Neural cell (in vitro differentiated cells): ENCODE measurements at regions not wholly inside any gene's neighbourhood (a gene's known extent, or its start where the extent isn't known, plus 50 kb on each side); places are given as distances from the start of the nearest gene placed in this dataset.

Experiments
- H2AFZ ChIP-seq: fragments of 200-600, 300-800 bp; sonication (generic), shearing (Covaris generic); 2 replicates; pipeline ENCODE4 v1.6.0; 2014; ENCODE audit warnings: low read depth, mild to moderate bottlenecking, antibody characterized with exemption, low read length, moderate library complexity
- H3F3A ChIP-seq: fragments of 200-600 bp; shearing (Covaris generic); 2 replicates; pipeline ENCODE4 v1.6.1; 2016; ENCODE audit warnings: mild to moderate bottlenecking, moderate library complexity, mixed read lengths, antibody characterized with exemption, low read length; ENCODE audit not compliant: insufficient read depth, poor library complexity, severe bottlenecking
- H3K27ac ChIP-seq: fragments of 200-600, 300-800 bp; sonication (generic), shearing (Covaris generic); 2 replicates; pipeline ENCODE4 v1.5.1; 2014; ENCODE audit warnings: mild to moderate bottlenecking, low read length, moderate library complexity
- H3K27me3 ChIP-seq: fragments of 300-800, 200-600 bp; sonication (generic), shearing (Covaris generic); 2 replicates; pipeline ENCODE4 v1.6.0; 2014; ENCODE audit warnings: mild to moderate bottlenecking, low read depth, low read length, moderate library complexity; ENCODE audit not compliant: insufficient read depth
- H3K36me3 ChIP-seq: fragments of 300-800, 200-600 bp; sonication (generic), shearing (Covaris generic); 2 replicates; pipeline ENCODE4 v1.5.1; 2014; ENCODE audit warnings: mild to moderate bottlenecking, antibody characterized with exemption, low read length, moderate library complexity; ENCODE audit not compliant: insufficient read depth
- H3K4me2 ChIP-seq: fragments of 300-800, 200-600 bp; sonication (generic), shearing (Covaris generic); 2 replicates; pipeline ENCODE4 v1.6.0; 2014; ENCODE audit warnings: mild to moderate bottlenecking, low read length
- H3K4me3 ChIP-seq: fragments of 300-800, 200-600 bp; sonication (generic), shearing (Covaris generic); 2 replicates; pipeline ENCODE4 v1.5.1; 2014; ENCODE audit warnings: mild to moderate bottlenecking, low read length, moderate library complexity
- H3K79me2 ChIP-seq: fragments of 200-600 bp; shearing (Covaris generic); replicated peaks from 2 replicates; pipeline ENCODE4 v1.6.0; 2014; ENCODE audit warnings: mild to moderate bottlenecking, low read length, moderate library complexity; ENCODE audit not compliant: insufficient read depth
- H3K9ac ChIP-seq: fragments of 300-800, 200-600 bp; sonication (generic), shearing (Covaris generic); 2 replicates; pipeline ENCODE4 v1.6.1; 2016; ENCODE audit warnings: mild to moderate bottlenecking, low read length, mixed read lengths
- H3K9me2 ChIP-seq: fragments of 200-600 bp; shearing (Covaris generic); 2 replicates; pipeline ENCODE4 v1.6.1; 2016; ENCODE audit warnings: mild to moderate bottlenecking, low read length, mixed read lengths; ENCODE audit not compliant: insufficient read depth
- H3K9me3 ChIP-seq: fragments of 200-600, 300-800 bp; sonication (generic), shearing (Covaris generic); 2 replicates; pipeline ENCODE4 v1.6.1; 2016; ENCODE audit warnings: mild to moderate bottlenecking, mixed run types, low read length, moderate library complexity, mixed read lengths
- H4K20me1 ChIP-seq: fragments of 200-600 bp; shearing (Covaris generic); 2 replicates; pipeline ENCODE4 v1.6.1; 2016; ENCODE audit warnings: mild to moderate bottlenecking, mixed run types; ENCODE audit not compliant: insufficient read depth
- EP300 ChIP-seq: fragments of 450-650 bp; conservative IDR thresholded peaks from 2 replicates; pipeline ENCODE4 v1.6.1; 2014; ENCODE audit warnings: antibody characterized with exemption, mild to moderate bottlenecking, moderate library complexity; ENCODE audit not compliant: poor library complexity, severe bottlenecking
- EZH2 ChIP-seq: fragments of 200-600, 300-800 bp; shearing (Covaris generic), sonication (generic); IDR thresholded peaks from 2 replicates; pipeline ENCODE4 v1.6.1; 2014; ENCODE audit warnings: antibody characterized with exemption, low read length, borderline replicate concordance, mild to moderate bottlenecking; ENCODE audit not compliant: insufficient read depth, poor library complexity, severe bottlenecking
- MXI1 ChIP-seq: fragments of 450-650 bp; conservative IDR thresholded peaks from 2 replicates; pipeline ENCODE4 v1.6.1; 2014; ENCODE audit warnings: antibody characterized with exemption, mild to moderate bottlenecking; ENCODE audit not compliant: poor library complexity, severe bottlenecking
- POLR2AphosphoS5 ChIP-seq: IDR thresholded peaks from 2 replicates; pipeline ENCODE4 v1.6.1; 2012
- RAD21 ChIP-seq: fragments of 450-650 bp; conservative IDR thresholded peaks from 2 replicates; pipeline ENCODE4 v1.6.1; 2014; ENCODE audit warnings: antibody characterized with exemption, mild to moderate bottlenecking, moderate library complexity
- SMC3 ChIP-seq: fragments of 450-650 bp; conservative IDR thresholded peaks from 2 replicates; pipeline ENCODE4 v1.6.1; 2014; ENCODE audit warnings: antibody characterized with exemption, mild to moderate bottlenecking, moderate library complexity; ENCODE audit not compliant: poor library complexity
- TAF1 ChIP-seq: IDR thresholded peaks from 2 replicates; pipeline ENCODE4 v1.6.1; 2012; ENCODE audit warnings: low read depth
- TF ChIP-seq, protein P1 (sequence below): IDR thresholded peaks from 2 replicates; pipeline ENCODE4 v1.6.1; 2012; ENCODE audit warnings: borderline replicate concordance
- TF ChIP-seq, protein P2 (sequence below): fragments of 450-650 bp; IDR thresholded peaks from 2 replicates; pipeline ENCODE4 v1.5.1; 2014; ENCODE audit warnings: antibody characterized with exemption, mild to moderate bottlenecking, moderate library complexity; ENCODE audit not compliant: poor library complexity, severe bottlenecking

DNA sequence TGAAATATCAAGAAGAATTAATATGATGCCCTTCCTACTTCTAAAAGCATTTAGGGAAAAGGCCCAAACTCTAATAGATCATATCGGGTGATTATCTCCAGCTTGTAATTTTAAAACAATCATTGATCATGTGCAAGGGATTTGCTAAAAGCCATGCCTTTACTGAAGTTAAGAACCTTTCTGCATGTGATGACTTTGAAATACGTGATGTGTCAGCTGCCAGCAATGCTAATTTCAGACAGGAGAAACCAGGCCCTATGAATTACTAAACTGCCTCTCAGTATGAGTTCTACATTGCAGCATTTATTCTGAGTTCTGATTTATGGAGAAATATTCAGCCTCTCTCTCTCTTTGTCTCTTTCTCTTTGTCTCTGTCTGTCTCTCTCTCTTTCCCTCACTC, 203.6 kb upstream of the AKR1E2 start:
- H3K27ac ChIP-seq = peak overlapping the region; percentile 80

DNA sequence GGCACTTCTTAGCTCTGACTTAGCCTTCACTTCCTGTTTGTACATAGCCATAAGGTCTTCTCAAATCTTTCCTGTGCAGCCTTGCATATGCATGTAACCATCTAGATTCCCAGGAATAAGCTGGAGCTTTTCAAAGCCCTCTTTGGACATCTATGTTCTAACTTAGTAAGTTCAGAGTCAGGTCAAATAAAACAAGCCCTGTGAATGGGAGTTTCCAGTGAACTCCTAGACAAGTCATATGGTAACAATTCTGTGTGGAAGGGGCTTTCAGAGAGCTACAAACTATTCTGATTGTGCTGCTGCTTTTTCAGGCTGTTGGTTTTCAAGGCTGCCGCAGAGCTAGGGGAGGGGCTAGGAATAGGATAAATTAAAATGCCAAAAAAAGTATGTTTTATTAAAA, 208.4 kb upstream of the AKR1E2 start:
- Histone ChIP-seq H2AFZ (no peak overlapping the region), H3K9me3 (no peaks in the 10 kb centered on the region), H3K9ac (no peak overlapping the region), H4K20me1 (no peaks in the 10 kb centered on the region), H3K27me3 (no peaks in the 10 kb centered on the region), H3K9me2 (no peaks in the 10 kb centered on the region), H3K79me2 (no peaks in the 10 kb centered on the region), H3K27ac (no peak overlapping the region), H3F3A (no peaks in the 10 kb centered on the region), H3K4me3 (no peak overlapping the region), H3K36me3 (no peaks in the 10 kb centered on the region), H3K4me2 (no peak overlapping the region)
- TF ChIP-seq EZH2 = no peak
- no peak for TF ChIP-seq MXI1
- TF ChIP-seq, protein P1, sequence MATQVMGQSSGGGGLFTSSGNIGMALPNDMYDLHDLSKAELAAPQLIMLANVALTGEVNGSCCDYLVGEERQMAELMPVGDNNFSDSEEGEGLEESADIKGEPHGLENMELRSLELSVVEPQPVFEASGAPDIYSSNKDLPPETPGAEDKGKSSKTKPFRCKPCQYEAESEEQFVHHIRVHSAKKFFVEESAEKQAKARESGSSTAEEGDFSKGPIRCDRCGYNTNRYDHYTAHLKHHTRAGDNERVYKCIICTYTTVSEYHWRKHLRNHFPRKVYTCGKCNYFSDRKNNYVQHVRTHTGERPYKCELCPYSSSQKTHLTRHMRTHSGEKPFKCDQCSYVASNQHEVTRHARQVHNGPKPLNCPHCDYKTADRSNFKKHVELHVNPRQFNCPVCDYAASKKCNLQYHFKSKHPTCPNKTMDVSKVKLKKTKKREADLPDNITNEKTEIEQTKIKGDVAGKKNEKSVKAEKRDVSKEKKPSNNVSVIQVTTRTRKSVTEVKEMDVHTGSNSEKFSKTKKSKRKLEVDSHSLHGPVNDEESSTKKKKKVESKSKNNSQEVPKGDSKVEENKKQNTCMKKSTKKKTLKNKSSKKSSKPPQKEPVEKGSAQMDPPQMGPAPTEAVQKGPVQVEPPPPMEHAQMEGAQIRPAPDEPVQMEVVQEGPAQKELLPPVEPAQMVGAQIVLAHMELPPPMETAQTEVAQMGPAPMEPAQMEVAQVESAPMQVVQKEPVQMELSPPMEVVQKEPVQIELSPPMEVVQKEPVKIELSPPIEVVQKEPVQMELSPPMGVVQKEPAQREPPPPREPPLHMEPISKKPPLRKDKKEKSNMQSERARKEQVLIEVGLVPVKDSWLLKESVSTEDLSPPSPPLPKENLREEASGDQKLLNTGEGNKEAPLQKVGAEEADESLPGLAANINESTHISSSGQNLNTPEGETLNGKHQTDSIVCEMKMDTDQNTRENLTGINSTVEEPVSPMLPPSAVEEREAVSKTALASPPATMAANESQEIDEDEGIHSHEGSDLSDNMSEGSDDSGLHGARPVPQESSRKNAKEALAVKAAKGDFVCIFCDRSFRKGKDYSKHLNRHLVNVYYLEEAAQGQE = no peak
- no peak for TF ChIP-seq RAD21
- TF ChIP-seq EP300 = no peak
- no peak for TF ChIP-seq SMC3
- TF ChIP-seq TAF1 = no peak
- TF ChIP-seq, protein P2, sequence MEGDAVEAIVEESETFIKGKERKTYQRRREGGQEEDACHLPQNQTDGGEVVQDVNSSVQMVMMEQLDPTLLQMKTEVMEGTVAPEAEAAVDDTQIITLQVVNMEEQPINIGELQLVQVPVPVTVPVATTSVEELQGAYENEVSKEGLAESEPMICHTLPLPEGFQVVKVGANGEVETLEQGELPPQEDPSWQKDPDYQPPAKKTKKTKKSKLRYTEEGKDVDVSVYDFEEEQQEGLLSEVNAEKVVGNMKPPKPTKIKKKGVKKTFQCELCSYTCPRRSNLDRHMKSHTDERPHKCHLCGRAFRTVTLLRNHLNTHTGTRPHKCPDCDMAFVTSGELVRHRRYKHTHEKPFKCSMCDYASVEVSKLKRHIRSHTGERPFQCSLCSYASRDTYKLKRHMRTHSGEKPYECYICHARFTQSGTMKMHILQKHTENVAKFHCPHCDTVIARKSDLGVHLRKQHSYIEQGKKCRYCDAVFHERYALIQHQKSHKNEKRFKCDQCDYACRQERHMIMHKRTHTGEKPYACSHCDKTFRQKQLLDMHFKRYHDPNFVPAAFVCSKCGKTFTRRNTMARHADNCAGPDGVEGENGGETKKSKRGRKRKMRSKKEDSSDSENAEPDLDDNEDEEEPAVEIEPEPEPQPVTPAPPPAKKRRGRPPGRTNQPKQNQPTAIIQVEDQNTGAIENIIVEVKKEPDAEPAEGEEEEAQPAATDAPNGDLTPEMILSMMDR = no peak
- TF ChIP-seq POLR2AphosphoS5 = no peak

More for the DNA sequence above, 203.6 kb upstream of the AKR1E2 start:
- Histone ChIP-seq H3F3A (no peaks in the 10 kb centered on the region), H2AFZ (no peak overlapping the region), H3K9me2 (no peaks in the 10 kb centered on the region), H4K20me1 (no peaks in the 10 kb centered on the region), H3K27me3 (no peaks in the 10 kb centered on the region), H3K4me2 (peak overlapping the region; percentile 21), H3K79me2 (no peaks in the 10 kb centered on the region), H3K36me3 (no peaks in the 10 kb centered on the region), H3K9ac (peak overlapping the region; percentile 30), H3K4me3 (peak overlapping the region; percentile 8), H3K9me3 (no peaks in the 10 kb centered on the region)
- TF ChIP-seq EZH2 (no peak), POLR2AphosphoS5 (peak; percentile 59), TAF1 (no peak), EP300 (peak; percentile 90), MXI1 (peak; percentile 58), RAD21 (peak; percentile 39), SMC3 (peak; percentile 23)
- TF ChIP-seq, protein P1 = no peak
- TF ChIP-seq, protein P2 = no peak
